OCI-LY7 (cell line): ENCODE measurements at regions not wholly inside any gene's neighbourhood (a gene's known extent, or its start where the extent isn't known, plus 50 kb on each side); places are given as distances from the start of the nearest gene placed in this dataset.

Experiments used
- CTCF ChIP-seq: fragments of 200-600 bp; sonication (generic); conservative IDR thresholded peaks from 2 replicates; pipeline ENCODE4 v1.5.1; 2014; ENCODE audit warnings: mild to moderate bottlenecking, antibody characterized with exemption, low read length, moderate library complexity, mixed read lengths
- EZH2phosphoT487 ChIP-seq: fragments of 200-600 bp; sonication (generic); IDR thresholded peaks from 2 replicates; pipeline ENCODE4 v1.6.1; 2018; ENCODE audit warnings: low read depth, borderline replicate concordance, mild to moderate bottlenecking, mixed run types, antibody characterized with exemption, low read length, moderate library complexity, mixed read lengths

GRCh38 chr3:178440043-178440442 is 96.2 kb upstream of the KCNMB2 start:
- TF ChIP-seq CTCF = no peak
- no peak for TF ChIP-seq EZH2phosphoT487
